ENCODE measurements at regions not wholly inside any gene's neighbourhood (a gene's known extent, or its start where the extent isn't known, plus 50 kb on each side); places are given as distances from the start of the nearest gene placed in this dataset.

DNA sequence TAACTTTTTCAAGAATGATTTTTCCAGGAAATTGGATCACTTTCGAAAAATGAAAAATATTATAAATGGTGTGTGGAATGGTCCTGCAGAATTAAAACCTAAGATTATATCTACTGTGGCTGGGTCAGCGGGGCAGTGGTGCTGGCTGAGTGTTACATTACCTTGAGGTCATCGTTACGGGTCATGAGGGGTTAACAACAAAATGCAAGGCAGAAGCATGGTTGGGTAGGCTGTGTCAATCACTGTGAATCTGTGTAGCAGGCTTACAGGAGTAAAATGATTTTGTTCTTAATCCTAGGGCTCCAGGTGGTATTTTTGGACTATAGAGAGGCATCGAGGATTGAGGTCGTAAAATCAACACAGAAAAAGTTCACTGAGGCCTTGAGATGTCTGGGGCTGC, 105.2 kb upstream of the AMOT start:
- TF ChIP-seq, protein P1, sequence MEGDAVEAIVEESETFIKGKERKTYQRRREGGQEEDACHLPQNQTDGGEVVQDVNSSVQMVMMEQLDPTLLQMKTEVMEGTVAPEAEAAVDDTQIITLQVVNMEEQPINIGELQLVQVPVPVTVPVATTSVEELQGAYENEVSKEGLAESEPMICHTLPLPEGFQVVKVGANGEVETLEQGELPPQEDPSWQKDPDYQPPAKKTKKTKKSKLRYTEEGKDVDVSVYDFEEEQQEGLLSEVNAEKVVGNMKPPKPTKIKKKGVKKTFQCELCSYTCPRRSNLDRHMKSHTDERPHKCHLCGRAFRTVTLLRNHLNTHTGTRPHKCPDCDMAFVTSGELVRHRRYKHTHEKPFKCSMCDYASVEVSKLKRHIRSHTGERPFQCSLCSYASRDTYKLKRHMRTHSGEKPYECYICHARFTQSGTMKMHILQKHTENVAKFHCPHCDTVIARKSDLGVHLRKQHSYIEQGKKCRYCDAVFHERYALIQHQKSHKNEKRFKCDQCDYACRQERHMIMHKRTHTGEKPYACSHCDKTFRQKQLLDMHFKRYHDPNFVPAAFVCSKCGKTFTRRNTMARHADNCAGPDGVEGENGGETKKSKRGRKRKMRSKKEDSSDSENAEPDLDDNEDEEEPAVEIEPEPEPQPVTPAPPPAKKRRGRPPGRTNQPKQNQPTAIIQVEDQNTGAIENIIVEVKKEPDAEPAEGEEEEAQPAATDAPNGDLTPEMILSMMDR (IDR thresholded peaks at IDR 0.05) = no peak
- TF ChIP-seq POLR2A (IDR thresholded peaks at IDR 0.05) = no peak
